ENCODE measurements at regions not wholly inside any gene's neighbourhood (a gene's known extent, or its start where the extent isn't known, plus 50 kb on each side); places are given as distances from the start of the nearest gene placed in this dataset.

GRCh38 chr2:117273009-117273671 is 541.4 kb upstream of the DDX18 start:
- TF ChIP-seq POLR2A (IDR thresholded peaks at IDR 0.05): no peak
- TF ChIP-seq CTCF (IDR thresholded peaks at IDR 0.05): no peak
- intact Hi-C loops (cut with DNase I; ENCODE audit: low total_unique reads): no loop called here
- no peak for DNase-seq (ENCODE audit: low spot score in 2 of 2)
- H3K4me3 ChIP-seq (ENCODE audit: low read depth, poor library complexity, severe bottlenecking): no peak overlapping the region
- 26 to 31% methylated on average over 6 of the region's 6 CpGs for WGBS, 2 donors

- intact Hi-C loops (cut with DNase I; ENCODE audit: low total_unique reads): no loop called here
- 87 to 100% methylated on average over 1 of the region's 1 CpG for WGBS, 2 donors
- no peak for DNase-seq (ENCODE audit: low spot score in 2 of 2)
- no peak for TF ChIP-seq POLR2A (IDR thresholded peaks at IDR 0.05)
- TF ChIP-seq CTCF (IDR thresholded peaks at IDR 0.05): no peak
- H3K4me3 ChIP-seq (ENCODE audit: low read depth, poor library complexity, severe bottlenecking): no peak overlapping the region
Measured at GRCh38 chr2:117293012-117293411, 521.5 kb upstream of the DDX18 start.

GRCh38 chr2:117299451-117299850 is 515.0 kb upstream of the DDX18 start:
- no peak overlapping the region for H3K4me3 ChIP-seq (ENCODE audit: low read depth, poor library complexity, severe bottlenecking)
- DNase-seq (ENCODE audit: low spot score in 2 of 2): no peak
- TF ChIP-seq CTCF (IDR thresholded peaks at IDR 0.05) (no peak), POLR2A (IDR thresholded peaks at IDR 0.05) (no peak)
- 78 to 88% methylated on average over 2 of the region's 2 CpGs for WGBS, 2 donors
- intact Hi-C loops (cut with DNase I; ENCODE audit: low total_unique reads): no loop called here

- TF ChIP-seq POLR2A (IDR thresholded peaks at IDR 0.05) (no peak), CTCF (IDR thresholded peaks at IDR 0.05) (no peak)
- H3K4me3 ChIP-seq (ENCODE audit: low read depth, poor library complexity, severe bottlenecking): no peak overlapping the region
- DNase-seq (ENCODE audit: low spot score in 2 of 2): no peak
- intact Hi-C loops (cut with DNase I; ENCODE audit: low total_unique reads): no loop called here
- 73 to 88% methylated on average over 7 of the region's 7 CpGs for WGBS, 2 donors
Measured at GRCh38 chr2:117308861-117309770, 505.4 kb upstream of the DDX18 start.

- DNase-seq (ENCODE audit: low spot score in 2 of 2): no peak
- no peak overlapping the region for H3K4me3 ChIP-seq (ENCODE audit: low read depth, poor library complexity, severe bottlenecking)
- no peak for TF ChIP-seq POLR2A (IDR thresholded peaks at IDR 0.05)
- no peak for TF ChIP-seq CTCF (IDR thresholded peaks at IDR 0.05)
- 37 to 41% methylated on average over 2 of the region's 2 CpGs for WGBS, 2 donors
- intact Hi-C loops (cut with DNase I; ENCODE audit: low total_unique reads): no loop called here
Measured at GRCh38 chr2:117321816-117322215, 492.7 kb upstream of the DDX18 start.

All from lower leg skin (tissue), 4 donors.